H1 (cell line): ENCODE measurements at regions not wholly inside any gene's neighbourhood (a gene's known extent, or its start where the extent isn't known, plus 50 kb on each side); places are given as distances from the start of the nearest gene placed in this dataset.
"Not testable (repeated sequence)": the region's sequence is repeated elsewhere in the genome, so short reads cannot be mapped to it uniquely, and the experiment has no call there.

ENCODE experiments used
- CTCF ChIA-PET: fragments of 300-600 bp; sonication (Branson Sonifier 250); formaldehyde crosslinking; loops from one replicate; lab custom pipeline; 2021; ENCODE audit not compliant: partially characterized antibody; lab: Charles Lee
- POLR2A ChIA-PET: fragments of 300-600 bp; sonication (Branson Sonifier 250); formaldehyde crosslinking; loops from one replicate; lab custom pipeline; 2021; ENCODE audit warnings: inconsistent platforms; ENCODE audit not compliant: partially characterized antibody; lab: Charles Lee
- DNase-seq, 2 experiments: peaks; one replicate each; pipeline versions ENCODE4 v3.0.0 to v3.0.0-alpha.2; 2010 to 2022; ENCODE audit warnings: low spot score in 2 of 2, low read depth in 1 of 2, mixed read lengths in 1 of 2
- FAIRE-seq: peaks from 2 replicates; lab custom pipeline; 2011; peaks lifted over from hg19 to GRCh38; lab: Jason Lieb, UNC
- H2AFZ ChIP-seq: 2 replicates; pipeline ENCODE4 v1.8.1; 2012; ENCODE audit warnings: low read length, inconsistent platforms
- H2AK5ac ChIP-seq: 2 replicates; pipeline ENCODE4 v1.6.1; 2013; ENCODE audit warnings: low read depth, low read length
- H2BK120ac ChIP-seq: replicated peaks from 2 replicates; pipeline ENCODE3; 2013; ENCODE audit warnings: low read depth, low read length, inconsistent platforms
- H2BK12ac ChIP-seq: 2 replicates; pipeline ENCODE4 v1.6.1; 2013; ENCODE audit warnings: low read depth, low read length
- H2BK15ac ChIP-seq: 2 replicates; pipeline ENCODE4 v1.6.1; 2013; ENCODE audit warnings: low read length
- H2BK20ac ChIP-seq: 2 replicates; pipeline ENCODE4 v1.6.1; 2013; ENCODE audit warnings: low read length
- H2BK5ac ChIP-seq: 2 replicates; pipeline ENCODE4 v1.6.1; 2013; ENCODE audit warnings: low read depth, low read length
- H3K14ac ChIP-seq: 2 replicates; pipeline ENCODE4 v1.6.1; 2013; ENCODE audit warnings: inconsistent platforms; ENCODE audit not compliant: insufficient read length
- H3K18ac ChIP-seq: 2 replicates; pipeline ENCODE4 v1.6.1; 2013; ENCODE audit warnings: low read length; ENCODE audit errors: extremely low read depth
- H3K23ac ChIP-seq: 2 replicates; pipeline ENCODE4 v1.6.1; 2013; ENCODE audit warnings: inconsistent platforms; ENCODE audit not compliant: insufficient read length
- H3K23me2 ChIP-seq: 2 replicates; pipeline ENCODE4 v1.6.1; 2013; ENCODE audit warnings: low read depth, low read length
- H3K27ac ChIP-seq: 2 replicates; pipeline ENCODE4 v1.6.1; 2011; ENCODE audit warnings: low read depth, low read length, inconsistent platforms
- H3K27me3 ChIP-seq, 4 experiments: replicated peaks in 1 of 4; 1 replicate in 1 of 4; 2 replicates in 3 of 4; pipeline versions ENCODE4 v1.6.1 to v1.8.1; 2011 to 2013; ENCODE audit warnings: low read length in 3 of 4, mild to moderate bottlenecking in 3 of 4, inconsistent platforms in 2 of 4, mixed read lengths in 2 of 4, moderate library complexity in 1 of 4; ENCODE audit not compliant: control insufficient read depth in 3 of 4, insufficient read depth in 3 of 4; ENCODE audit errors: extremely low read depth in 1 of 4
- H3K36me3 ChIP-seq, 4 experiments: 2 replicates each; pipeline versions ENCODE4 v1.6.1 to v1.8.1; 2011 to 2013; ENCODE audit warnings: mild to moderate bottlenecking in 4 of 4, low read length in 3 of 4, moderate library complexity in 2 of 4, control low read depth in 1 of 4, inconsistent platforms in 1 of 4; ENCODE audit not compliant: insufficient read depth in 4 of 4, control insufficient read depth in 2 of 4
- H3K4ac ChIP-seq: replicated peaks from 2 replicates; pipeline ENCODE3; 2013; ENCODE audit warnings: low read length, low read depth, mixed read lengths, inconsistent platforms; ENCODE audit not compliant: insufficient read length
- H3K4me1 ChIP-seq, 4 experiments: replicated peaks in 1 of 4; 1 replicate in 1 of 4; 2 replicates in 3 of 4; pipeline versions ENCODE4 v1.6.1 to v1.8.1; 2011 to 2013; ENCODE audit warnings: low read length in 3 of 4, inconsistent platforms in 2 of 4, mixed read lengths in 1 of 4; ENCODE audit not compliant: insufficient read depth in 4 of 4, control insufficient read depth in 3 of 4
- H3K4me2 ChIP-seq, 2 experiments: 2 replicates each; pipeline versions ENCODE4 v1.6.1 to v1.8.1; 2011 to 2013; ENCODE audit warnings: low read depth in 2 of 2, low read length in 2 of 2, control low read depth in 1 of 2, inconsistent platforms in 1 of 2, mild to moderate bottlenecking in 1 of 2; ENCODE audit not compliant: insufficient read depth in 1 of 2
- H3K4me3 ChIP-seq, 4 experiments: fragments of 200-600, 300-600 bp in 1 of 4; sonication (generic), shearing (Covaris generic), sonication (Bioruptor Twin) in 1 of 4; 2 replicates each; pipeline versions ENCODE4 v1.5.1 to v1.8.1; 2011 to 2016; ENCODE audit warnings: low read length in 4 of 4, low read depth in 3 of 4, control low read depth in 2 of 4, inconsistent platforms in 2 of 4, mild to moderate bottlenecking in 2 of 4, mixed read lengths in 1 of 4, moderate library complexity in 1 of 4; ENCODE audit not compliant: insufficient read depth in 2 of 4; ENCODE audit errors: extremely low read depth in 1 of 4
- H3K56ac ChIP-seq: replicated peaks from 2 replicates; pipeline ENCODE3; 2013; ENCODE audit warnings: low read depth, mild to moderate bottlenecking, mixed read lengths, low read length, inconsistent platforms; ENCODE audit not compliant: insufficient read length
- H3K79me1 ChIP-seq: 2 replicates; pipeline ENCODE4 v1.6.1; 2013; ENCODE audit warnings: low read depth, low read length, control low read depth
- H3K79me2 ChIP-seq, 2 experiments: 2 replicates each; pipeline versions ENCODE4 v1.6.1 to v1.8.1; 2012 to 2013; ENCODE audit warnings: low read length in 2 of 2, mild to moderate bottlenecking in 2 of 2, inconsistent platforms in 1 of 2; ENCODE audit not compliant: insufficient read depth in 2 of 2, control insufficient read depth in 1 of 2
- H3K9ac ChIP-seq, 4 experiments: replicated peaks in 1 of 4; 1 replicate in 1 of 4; 2 replicates in 3 of 4; pipeline versions ENCODE4 v1.6.1 to v1.8.1; 2011 to 2013; ENCODE audit warnings: low read depth in 3 of 4, low read length in 3 of 4, control low read depth in 2 of 4, mild to moderate bottlenecking in 2 of 4, moderate library complexity in 2 of 4, inconsistent platforms in 1 of 4; ENCODE audit errors: extremely low read depth in 1 of 4
- H3K9me3 ChIP-seq, 2 experiments: 2 replicates each; pipeline versions ENCODE4 v1.6.1 to v1.8.1; 2012 to 2013; ENCODE audit warnings: mild to moderate bottlenecking in 2 of 2, moderate library complexity in 2 of 2, control low read depth in 1 of 2, inconsistent platforms in 1 of 2, low read depth in 1 of 2, low read length in 1 of 2, mixed read lengths in 1 of 2; ENCODE audit not compliant: insufficient read depth in 2 of 2
- H4K20me1 ChIP-seq, 2 experiments: replicated peaks in 1 of 2; 2 replicates each; pipeline versions ENCODE3 to v1.8.1; 2011 to 2013; ENCODE audit warnings: inconsistent platforms in 2 of 2, low read length in 2 of 2, mild to moderate bottlenecking in 1 of 2; ENCODE audit not compliant: insufficient read depth in 2 of 2, control insufficient read depth in 1 of 2
- H4K5ac ChIP-seq: 2 replicates; pipeline ENCODE4 v1.6.1; 2013; ENCODE audit warnings: low read length, low read depth, mixed read lengths, inconsistent platforms; ENCODE audit not compliant: insufficient read length
- H4K8ac ChIP-seq: 2 replicates; pipeline ENCODE4 v1.8.0; 2013; ENCODE audit warnings: mild to moderate bottlenecking, moderate library complexity, low read length, inconsistent platforms; ENCODE audit not compliant: insufficient read depth; ENCODE audit errors: extremely low read depth
- H4K91ac ChIP-seq: replicated peaks from 2 replicates; pipeline ENCODE3; 2013; ENCODE audit warnings: low read length, mixed read lengths, inconsistent platforms; ENCODE audit not compliant: insufficient read length
- SP1 ChIP-seq: IDR thresholded peaks from 2 replicates; pipeline ENCODE4 v1.6.1; 2011; ENCODE audit warnings: low read depth, low read length
- WGBS, 2 experiments: shearing (Covaris generic) in 1 of 2; methylation state at CpG; one replicate each; pipeline versions ENCODE4 v1.1.6 to v1.1.7; 2013 to 2015; ENCODE audit warnings: low lambda C conversion rate in 2 of 2, mixed read lengths in 2 of 2, inconsistent platforms in 1 of 2, low coverage in 1 of 2, missing lambda C conversion rate in 1 of 2; ENCODE audit not compliant: insufficient replicate concordance in 2 of 2, insufficient coverage in 1 of 2, insufficient read length in 1 of 2; ENCODE audit errors: extremely low coverage in 1 of 2, missing lambda C conversion rate in 1 of 2; 5-methylcytosine and 5-hydroxymethylcytosine counted together

- H3K56ac ChIP-seq: no peak overlapping the region
- H3K4me3 ChIP-seq: no peak overlapping the region
- no peaks in the 10 kb centered on the region for H3K27me3 ChIP-seq
- WGBS, 2 experiments: 75 to 100% methylated on average over 1 to 3 of the region's 3 CpGs
- no peak overlapping the region for H3K14ac ChIP-seq
- no peak overlapping the region for H3K4ac ChIP-seq
- no peaks in the 10 kb centered on the region for H3K79me2 ChIP-seq
- no peak for DNase-seq
- H3K9ac ChIP-seq: no peak overlapping the region
- no peaks in the 10 kb centered on the region for H3K23me2 ChIP-seq
- no peak overlapping the region for H2AK5ac ChIP-seq
- H4K91ac ChIP-seq: no peak overlapping the region
- no peak overlapping the region for H2AFZ ChIP-seq
- no peaks in the 10 kb centered on the region for H4K20me1 ChIP-seq
- H3K23ac ChIP-seq: no peak overlapping the region
- no peak overlapping the region for H3K18ac ChIP-seq
- H3K4me2 ChIP-seq: no peak overlapping the region
- no peak overlapping the region for H2BK120ac ChIP-seq
- no peaks in the 10 kb centered on the region for H3K79me1 ChIP-seq
- no peak overlapping the region for H2BK12ac ChIP-seq
- no peaks in the 10 kb centered on the region for H3K36me3 ChIP-seq
- ChIA-PET CTCF (no interaction called here), POLR2A (no interaction called here)
- H3K9me3 ChIP-seq: no peaks in the 10 kb centered on the region
- no peak overlapping the region for H3K27ac ChIP-seq
- no peak overlapping the region for H4K5ac ChIP-seq
- H2BK20ac ChIP-seq: no peak overlapping the region
- no peak for TF ChIP-seq SP1
- H2BK5ac ChIP-seq: no peak overlapping the region
- no peak for FAIRE-seq
- H2BK15ac ChIP-seq: no peak overlapping the region
- no peaks in the 10 kb centered on the region for H3K4me1 ChIP-seq
- no peak overlapping the region for H4K8ac ChIP-seq
Observed at GRCh38 chr2:228913176-228913575, 357.9 kb downstream of the PID1 start.

DNA sequence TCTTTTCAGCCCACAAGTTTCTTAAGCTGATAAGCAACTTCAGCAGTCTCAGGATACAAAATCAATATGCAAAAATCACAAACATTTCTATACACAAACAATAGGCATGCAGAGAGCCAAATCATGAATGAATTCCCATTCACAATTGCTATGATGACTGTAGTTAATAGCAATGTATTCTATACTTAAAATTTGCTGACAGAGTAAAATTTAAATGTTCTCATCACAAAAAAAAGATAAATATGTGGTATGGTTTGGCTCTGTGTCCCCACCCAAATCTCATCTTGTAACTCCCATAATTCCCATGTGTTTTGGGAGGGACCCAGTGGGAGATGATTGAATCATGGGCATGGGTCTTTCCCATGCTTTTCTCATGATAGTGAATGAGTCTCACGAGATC lies 360.2 kb downstream of the PID1 start:
- H2BK5ac ChIP-seq, H3K9ac ChIP-seq, H3K4me2 ChIP-seq, H2AFZ ChIP-seq, DNase-seq, H3K36me3 ChIP-seq, H3K79me1 ChIP-seq, H3K4ac ChIP-seq, H3K23me2 ChIP-seq, H4K91ac ChIP-seq, H3K79me2 ChIP-seq, H2BK120ac ChIP-seq, H3K14ac ChIP-seq, H3K4me3 ChIP-seq, H2BK20ac ChIP-seq, H2BK12ac ChIP-seq, H3K18ac ChIP-seq, FAIRE-seq, H3K27ac ChIP-seq, H3K4me1 ChIP-seq, H4K8ac ChIP-seq, H2AK5ac ChIP-seq, H4K20me1 ChIP-seq, H3K9me3 ChIP-seq, H4K5ac ChIP-seq, POLR2A ChIA-PET, H3K27me3 ChIP-seq, H3K23ac ChIP-seq, CTCF ChIA-PET, H2BK15ac ChIP-seq, H3K56ac ChIP-seq: not testable (repeated sequence)
- 75% methylated on average over 1 of the region's 1 CpG; no CpG with 5 or more reads in 1 of the 2 experiments for WGBS, 2 experiments
